ENCODE measurements at regions not wholly inside any gene's neighbourhood (a gene's known extent, or its start where the extent isn't known, plus 50 kb on each side); places are given as distances from the start of the nearest gene placed in this dataset.

- DNase-seq (ENCODE audit: low spot score): no peak
Observed at GRCh38 chr2:223107825-223108224, 55.8 kb downstream of the KCNE4 start.

- no peak for DNase-seq (ENCODE audit: low spot score)
Observed at GRCh38 chr2:223108351-223109050, 56.5 kb downstream of the KCNE4 start.

- DNase-seq (ENCODE audit: low spot score): no peak
Observed at GRCh38 chr2:223109341-223109740, 57.4 kb downstream of the KCNE4 start.

GRCh38 chr2:223113161-223113560 lies 61.2 kb downstream of the KCNE4 start:
- DNase-seq (ENCODE audit: low spot score): peak; percentile 23

- DNase-seq (ENCODE audit: low spot score): no peak
Observed at GRCh38 chr2:223114170-223114569, 62.2 kb downstream of the KCNE4 start.

- no peak for DNase-seq (ENCODE audit: low spot score)
Observed at GRCh38 chr2:223114917-223115316, 62.9 kb downstream of the KCNE4 start.

- DNase-seq (ENCODE audit: low spot score): no peak
Observed at GRCh38 chr2:223117533-223117932, 65.5 kb downstream of the KCNE4 start.

- no peak for DNase-seq (ENCODE audit: low spot score)
Observed at GRCh38 chr2:223121283-223121682, 69.3 kb downstream of the KCNE4 start.

GRCh38 chr2:223122781-223123180 lies 70.8 kb downstream of the KCNE4 start:
- no peak for DNase-seq (ENCODE audit: low spot score)

GRCh38 chr2:223123855-223124610 lies 72.0 kb downstream of the KCNE4 start:
- DNase-seq (ENCODE audit: low spot score): no peak

GRCh38 chr2:223141606-223142005 lies 89.6 kb downstream of the KCNE4 start:
- DNase-seq (ENCODE audit: low spot score): no peak

GRCh38 chr2:223142118-223142517 lies 90.1 kb downstream of the KCNE4 start:
- no peak for DNase-seq (ENCODE audit: low spot score)

GRCh38 chr2:223147431-223147830 lies 95.4 kb downstream of the KCNE4 start:
- DNase-seq (ENCODE audit: low spot score): no peak

GRCh38 chr2:223148516-223148915 lies 96.5 kb downstream of the KCNE4 start:
- no peak for DNase-seq (ENCODE audit: low spot score)

GRCh38 chr2:223155956-223156355 lies 104.0 kb downstream of the KCNE4 start:
- no peak for DNase-seq (ENCODE audit: low spot score)

- no peak for DNase-seq (ENCODE audit: low spot score)
Observed at GRCh38 chr2:223161873-223162458, 110.0 kb downstream of the KCNE4 start.

GRCh38 chr2:223165423-223166214 lies 113.6 kb downstream of the KCNE4 start:
- DNase-seq (ENCODE audit: low spot score): no peak

GRCh38 chr2:223166215-223166493 lies 114.2 kb downstream of the KCNE4 start:
- no peak for DNase-seq (ENCODE audit: low spot score)

- DNase-seq (ENCODE audit: low spot score): no peak
Observed at GRCh38 chr2:223166983-223167650, 115.1 kb downstream of the KCNE4 start.

- no peak for DNase-seq (ENCODE audit: low spot score)
Observed at GRCh38 chr2:223169830-223170605, 118.0 kb downstream of the KCNE4 start.

- DNase-seq (ENCODE audit: low spot score): no peak
Observed at GRCh38 chr2:223176970-223177369, 125.0 kb downstream of the KCNE4 start.
